ENCODE measurements at regions not wholly inside any gene's neighbourhood (a gene's known extent, or its start where the extent isn't known, plus 50 kb on each side); places are given as distances from the start of the nearest gene placed in this dataset.

- H3K27me3 ChIP-seq (ENCODE audit: control insufficient read depth in 3 of 3, insufficient read depth in 3 of 3, low read length in 2 of 3) = no peaks in the 10 kb centered on the region
- no peak overlapping the region for H3K4me3 ChIP-seq
- H3K4me1 ChIP-seq (ENCODE audit: control insufficient read depth in 5 of 5, insufficient read depth in 5 of 5, low read length in 5 of 5) = no peaks in the 10 kb centered on the region
- no peak overlapping the region for H3K27ac ChIP-seq (ENCODE audit: low read depth in 1 of 2, low read length in 1 of 2)
- no peak for TF ChIP-seq CTCF (IDR thresholded peaks at IDR 0.05; ENCODE audit: control extremely low read depth, extremely low read depth)
- DNase-seq (no peak), ATAC-seq (ENCODE audit: insufficient read depth, low FRiP score) (no peak)
- H3K9ac ChIP-seq (ENCODE audit: insufficient read depth in 1 of 2, low read length in 2 of 2) = no peak overlapping the region
- WGBS, 2 donors = 91 to 93% methylated on average over 2 of the region's 2 CpGs
- no peaks in the 10 kb centered on the region for H3K9me3 ChIP-seq (ENCODE audit: control insufficient read depth in 4 of 4, insufficient read depth in 3 of 4, low read length in 3 of 4)
- no peaks in the 10 kb centered on the region for H3K36me3 ChIP-seq (ENCODE audit: control insufficient read depth in 4 of 4, insufficient read depth in 4 of 4, low read length in 4 of 4)
These were observed 81.1 kb upstream of the PABPC4L start for GRCh38 chr4:134282680-134283079.

DNA sequence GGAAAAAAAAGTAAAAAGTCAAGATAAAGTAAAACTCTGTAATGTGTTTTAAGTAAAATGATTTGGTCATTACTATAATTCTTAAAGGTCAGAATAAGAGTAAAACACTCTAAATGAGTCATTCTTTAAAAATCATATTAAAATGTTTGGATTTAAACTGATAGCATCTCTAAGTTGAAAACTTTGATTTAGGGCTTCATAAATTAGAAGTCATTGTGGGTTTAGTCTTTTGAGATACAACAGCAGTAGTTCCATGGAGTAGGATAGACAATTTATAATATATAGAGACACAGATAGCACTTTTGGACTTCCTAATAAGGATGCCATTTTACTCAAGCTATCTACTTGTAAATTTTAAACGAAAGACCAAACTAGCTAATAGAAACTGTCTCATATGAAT, 77.1 kb upstream of the PABPC4L start:
- no peak overlapping the region for H3K27ac ChIP-seq (ENCODE audit: low read depth in 1 of 2, low read length in 1 of 2)
- no peaks in the 10 kb centered on the region for H3K4me1 ChIP-seq (ENCODE audit: control insufficient read depth in 5 of 5, insufficient read depth in 5 of 5, low read length in 5 of 5)
- TF ChIP-seq CTCF (IDR thresholded peaks at IDR 0.05; ENCODE audit: control extremely low read depth, extremely low read depth) = no peak
- H3K27me3 ChIP-seq (ENCODE audit: control insufficient read depth in 3 of 3, insufficient read depth in 3 of 3, low read length in 2 of 3) = no peaks in the 10 kb centered on the region
- 70 to 83% methylated on average over 1 of the region's 1 CpG for WGBS, 2 donors
- H3K9ac ChIP-seq (ENCODE audit: insufficient read depth in 1 of 2, low read length in 2 of 2) = no peak overlapping the region
- no peak overlapping the region for H3K4me3 ChIP-seq
- no peaks in the 10 kb centered on the region for H3K9me3 ChIP-seq (ENCODE audit: control insufficient read depth in 4 of 4, insufficient read depth in 3 of 4, low read length in 3 of 4)
- no peak for DNase-seq
- ATAC-seq (ENCODE audit: insufficient read depth, low FRiP score) = no peak
- no peaks in the 10 kb centered on the region for H3K36me3 ChIP-seq (ENCODE audit: control insufficient read depth in 4 of 4, insufficient read depth in 4 of 4, low read length in 4 of 4)

DNA sequence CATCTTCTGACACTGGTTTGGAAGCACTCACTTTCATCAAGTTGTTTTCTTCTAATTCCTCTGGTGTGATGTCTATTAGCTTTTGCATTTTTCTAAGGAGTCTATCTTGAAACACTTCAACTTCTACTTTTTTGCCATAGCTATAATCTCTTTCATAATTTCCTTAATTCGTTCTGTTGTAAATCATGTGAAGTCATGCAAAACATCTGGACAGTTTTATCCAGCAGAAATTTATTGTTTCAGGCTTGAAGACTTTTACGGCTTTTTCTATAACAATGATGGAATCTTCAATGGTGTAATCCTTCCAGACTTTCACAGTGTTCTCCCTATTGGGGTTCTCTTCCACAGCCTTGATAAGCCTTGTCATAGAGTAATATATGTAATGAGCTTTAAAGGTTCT, 74.9 kb upstream of the PABPC4L start:
- no peak overlapping the region for H3K27ac ChIP-seq (ENCODE audit: low read depth in 1 of 2, low read length in 1 of 2)
- WGBS, 2 donors = 79% methylated on average over 2 of the region's 2 CpGs
- H3K9me3 ChIP-seq (ENCODE audit: control insufficient read depth in 4 of 4, insufficient read depth in 3 of 4, low read length in 3 of 4) = no peaks in the 10 kb centered on the region
- H3K27me3 ChIP-seq (ENCODE audit: control insufficient read depth in 3 of 3, insufficient read depth in 3 of 3, low read length in 2 of 3) = no peaks in the 10 kb centered on the region
- no peaks in the 10 kb centered on the region for H3K36me3 ChIP-seq (ENCODE audit: control insufficient read depth in 4 of 4, insufficient read depth in 4 of 4, low read length in 4 of 4)
- no peak overlapping the region for H3K4me3 ChIP-seq
- ATAC-seq (ENCODE audit: insufficient read depth, low FRiP score) (no peak), DNase-seq (no peak)
- no peak for TF ChIP-seq CTCF (IDR thresholded peaks at IDR 0.05; ENCODE audit: control extremely low read depth, extremely low read depth)
- no peaks in the 10 kb centered on the region for H3K4me1 ChIP-seq (ENCODE audit: control insufficient read depth in 5 of 5, insufficient read depth in 5 of 5, low read length in 5 of 5)
- H3K9ac ChIP-seq (ENCODE audit: insufficient read depth in 1 of 2, low read length in 2 of 2) = no peak overlapping the region

- 85 to 99% methylated on average over 1 of the region's 1 CpG for WGBS, 2 donors
- Histone ChIP-seq H3K27me3 (ENCODE audit: control insufficient read depth in 3 of 3, insufficient read depth in 3 of 3, low read length in 2 of 3) (no peaks in the 10 kb centered on the region), H3K27ac (ENCODE audit: low read depth in 1 of 2, low read length in 1 of 2) (no peak overlapping the region), H3K9me3 (ENCODE audit: control insufficient read depth in 4 of 4, insufficient read depth in 3 of 4, low read length in 3 of 4) (peaks cover 0 to 2% (median 0%) of the 10 kb centered on the region in 4 donors), H3K4me1 (ENCODE audit: control insufficient read depth in 5 of 5, insufficient read depth in 5 of 5, low read length in 5 of 5) (no peaks in the 10 kb centered on the region), H3K9ac (ENCODE audit: insufficient read depth in 1 of 2, low read length in 2 of 2) (no peak overlapping the region), H3K36me3 (ENCODE audit: control insufficient read depth in 4 of 4, insufficient read depth in 4 of 4, low read length in 4 of 4) (no peaks in the 10 kb centered on the region), H3K4me3 (no peak overlapping the region)
- TF ChIP-seq CTCF (IDR thresholded peaks at IDR 0.05; ENCODE audit: control extremely low read depth, extremely low read depth) = no peak
- DNase-seq (no peak), ATAC-seq (ENCODE audit: insufficient read depth, low FRiP score) (no peak)
These were observed 58.5 kb upstream of the PABPC4L start for GRCh38 chr4:134260126-134260525.
